ENCODE measurements at regions not wholly inside any gene's neighbourhood (a gene's known extent, or its start where the extent isn't known, plus 50 kb on each side); places are given as distances from the start of the nearest gene placed in this dataset.

GRCh38 chr14:99072956-99073355, 199.0 kb downstream of the BCL11B start:
- no peaks in the 10 kb centered on the region for H3K9me3 ChIP-seq (replicated peaks)
- no peak for DNase-seq
- no peaks in the 10 kb centered on the region for H3K36me3 ChIP-seq
- no peaks in the 10 kb centered on the region for H3K27me3 ChIP-seq
- H3K4me3 ChIP-seq = no peak overlapping the region
- no peak overlapping the region for H3K27ac ChIP-seq
- no peaks in the 10 kb centered on the region for H3K4me1 ChIP-seq

DNA sequence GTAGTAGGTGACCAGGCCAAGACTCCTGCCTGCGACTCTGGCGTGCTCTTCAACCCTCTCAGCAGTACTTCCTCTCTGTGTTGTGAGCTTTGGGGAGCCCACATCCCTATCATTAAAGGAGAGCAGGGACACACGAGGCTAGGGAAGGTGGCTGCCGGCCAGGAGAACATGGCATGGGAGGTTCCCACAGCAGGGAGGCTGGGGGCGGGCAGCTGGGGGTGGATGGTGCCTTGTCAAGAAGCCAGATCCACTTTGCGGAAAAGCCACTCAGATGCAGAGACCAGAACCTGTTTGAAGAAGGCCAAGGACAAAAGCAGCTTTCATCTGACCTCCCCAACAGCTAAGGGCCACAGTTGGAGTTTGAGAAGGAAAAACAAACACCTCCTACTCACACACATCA, 198.6 kb downstream of the BCL11B start:
- no peaks in the 10 kb centered on the region for H3K36me3 ChIP-seq
- no peak overlapping the region for H3K27ac ChIP-seq
- no peak for DNase-seq
- H3K4me1 ChIP-seq = no peaks in the 10 kb centered on the region
- H3K27me3 ChIP-seq = no peaks in the 10 kb centered on the region
- H3K4me3 ChIP-seq = no peak overlapping the region
- H3K9me3 ChIP-seq (replicated peaks) = no peaks in the 10 kb centered on the region

DNA sequence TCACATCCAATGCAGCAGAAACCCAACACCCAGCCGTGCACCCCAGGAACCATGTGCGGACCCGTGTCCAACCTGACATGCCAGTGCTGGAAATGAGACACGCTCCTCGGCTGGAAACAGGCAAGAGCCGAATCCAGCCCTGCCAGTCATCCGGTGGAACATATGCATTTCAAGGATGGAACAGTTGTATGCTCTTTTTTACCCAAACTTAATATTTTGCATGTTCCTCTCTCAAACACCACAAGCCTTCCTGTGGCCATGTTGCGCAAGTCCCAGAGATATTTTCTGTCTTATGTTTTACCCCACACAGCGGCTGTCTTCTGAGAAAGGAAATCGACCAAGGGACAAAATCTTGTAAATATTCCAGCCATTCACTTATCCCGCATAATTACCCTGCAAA, 196.9 kb downstream of the BCL11B start:
- Histone ChIP-seq H3K4me1 (no peaks in the 10 kb centered on the region), H3K36me3 (no peaks in the 10 kb centered on the region), H3K27me3 (no peaks in the 10 kb centered on the region), H3K4me3 (no peak overlapping the region), H3K27ac (no peak overlapping the region), H3K9me3 (replicated peaks) (no peaks in the 10 kb centered on the region)
- DNase-seq = no peak

DNA sequence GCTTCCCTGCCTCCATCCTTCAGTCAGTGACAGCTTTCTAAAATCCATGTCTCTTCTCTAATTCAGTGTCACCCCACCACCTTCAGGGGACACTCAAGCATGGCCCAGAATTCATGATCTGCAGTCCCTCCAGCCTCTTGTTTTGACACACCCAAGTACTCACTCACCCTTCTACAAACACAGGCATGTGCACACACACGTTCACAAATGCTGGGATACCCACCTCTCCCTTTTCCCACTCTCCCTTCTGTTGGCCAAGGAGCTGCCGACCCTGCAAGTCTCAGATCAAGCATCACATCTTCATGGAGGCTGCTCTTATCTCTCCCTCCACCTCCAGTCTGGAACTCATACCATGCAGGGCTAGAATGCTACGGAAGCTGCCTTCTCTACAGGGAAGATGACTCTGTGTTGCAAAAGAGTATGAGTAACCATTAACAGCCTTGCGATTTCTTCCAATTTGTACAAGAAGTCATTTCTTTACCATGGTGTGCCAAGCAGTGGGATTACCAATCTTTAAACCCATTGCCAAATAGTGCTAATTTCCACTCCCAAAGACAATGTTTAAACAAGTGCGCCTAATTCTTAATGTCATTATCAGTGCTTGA, 196.1 kb downstream of the BCL11B start:
- Histone ChIP-seq H3K9me3 (replicated peaks) (no peaks in the 10 kb centered on the region), H3K4me3 (no peak overlapping the region), H3K27ac (no peak overlapping the region), H3K4me1 (no peaks in the 10 kb centered on the region), H3K36me3 (no peaks in the 10 kb centered on the region), H3K27me3 (no peaks in the 10 kb centered on the region)
- no peak for DNase-seq

DNA sequence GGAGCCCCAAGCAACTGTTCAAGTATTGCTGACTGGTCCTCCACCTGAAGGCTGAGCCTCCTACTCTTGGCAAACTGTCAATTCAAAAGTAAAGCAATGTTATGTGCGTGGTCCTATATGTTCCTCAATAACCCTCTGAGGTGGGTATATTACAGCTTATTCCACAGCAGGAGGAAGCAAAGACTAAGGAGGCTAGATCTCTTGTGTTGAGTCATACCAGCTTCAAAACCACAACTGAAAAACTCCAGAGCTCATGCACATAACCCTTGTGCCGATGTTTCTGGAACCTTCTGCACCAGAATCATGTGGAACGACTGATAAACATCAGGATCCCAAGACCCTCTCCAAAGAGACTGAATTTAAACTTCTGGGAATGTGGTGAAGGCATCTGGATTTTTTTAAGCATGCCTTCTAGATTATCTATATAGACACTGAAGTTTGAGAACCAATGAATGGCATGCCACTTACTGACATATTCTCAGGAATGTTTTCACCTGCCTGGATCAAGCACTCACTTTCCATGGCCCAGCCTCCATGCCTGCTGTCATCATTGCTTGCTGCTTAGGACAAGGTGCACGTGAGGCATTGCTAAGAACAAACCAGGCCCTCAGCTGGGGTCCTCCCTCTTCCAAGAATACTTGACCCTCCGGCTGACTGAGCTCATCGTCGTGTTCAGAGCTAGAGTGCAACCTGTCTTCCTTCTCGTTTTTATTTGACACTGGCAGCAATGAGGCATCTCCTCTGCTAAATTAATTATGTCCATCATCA, 194.7 kb downstream of the BCL11B start:
- Histone ChIP-seq H3K27me3 (no peaks in the 10 kb centered on the region), H3K27ac (no peak overlapping the region), H3K4me1 (no peaks in the 10 kb centered on the region), H3K36me3 (no peaks in the 10 kb centered on the region), H3K4me3 (no peak overlapping the region), H3K9me3 (replicated peaks) (no peaks in the 10 kb centered on the region)
- no peak for DNase-seq

GRCh38 chr14:99077844-99078236, 194.2 kb downstream of the BCL11B start:
- Histone ChIP-seq H3K27ac (no peak overlapping the region), H3K36me3 (no peaks in the 10 kb centered on the region), H3K4me3 (no peak overlapping the region), H3K27me3 (no peaks in the 10 kb centered on the region), H3K4me1 (no peaks in the 10 kb centered on the region), H3K9me3 (replicated peaks) (no peaks in the 10 kb centered on the region)
- DNase-seq = no peak

DNA sequence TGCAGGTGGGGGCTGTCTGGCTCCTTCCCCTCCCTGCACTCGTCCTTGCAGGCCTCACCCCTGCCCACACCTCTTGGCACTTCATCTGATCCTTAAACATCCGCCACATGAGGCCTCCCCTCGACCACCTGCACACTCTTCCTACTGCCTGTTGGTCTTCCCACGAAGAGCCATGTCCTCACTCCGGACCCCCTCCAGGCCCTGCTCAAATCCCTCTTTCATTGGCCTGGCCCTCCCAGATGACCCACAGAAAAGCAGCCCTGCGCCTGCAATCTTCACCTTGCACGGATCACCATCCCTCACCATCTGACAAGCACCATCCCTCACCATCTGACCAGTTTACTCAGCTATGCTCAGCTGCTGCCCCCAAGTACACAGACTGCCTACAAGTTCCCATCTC, 193.6 kb downstream of the BCL11B start:
- H3K27me3 ChIP-seq = no peaks in the 10 kb centered on the region
- H3K4me1 ChIP-seq = no peaks in the 10 kb centered on the region
- H3K4me3 ChIP-seq = no peak overlapping the region
- no peak for DNase-seq
- no peaks in the 10 kb centered on the region for H3K36me3 ChIP-seq
- no peaks in the 10 kb centered on the region for H3K9me3 ChIP-seq (replicated peaks)
- H3K27ac ChIP-seq = no peak overlapping the region

GRCh38 chr14:99079061-99079727, 192.8 kb downstream of the BCL11B start:
- Histone ChIP-seq H3K27ac (no peak overlapping the region), H3K27me3 (no peaks in the 10 kb centered on the region), H3K9me3 (replicated peaks) (no peaks in the 10 kb centered on the region), H3K4me1 (no peaks in the 10 kb centered on the region), H3K36me3 (no peaks in the 10 kb centered on the region), H3K4me3 (no peak overlapping the region)
- DNase-seq = no peak

DNA sequence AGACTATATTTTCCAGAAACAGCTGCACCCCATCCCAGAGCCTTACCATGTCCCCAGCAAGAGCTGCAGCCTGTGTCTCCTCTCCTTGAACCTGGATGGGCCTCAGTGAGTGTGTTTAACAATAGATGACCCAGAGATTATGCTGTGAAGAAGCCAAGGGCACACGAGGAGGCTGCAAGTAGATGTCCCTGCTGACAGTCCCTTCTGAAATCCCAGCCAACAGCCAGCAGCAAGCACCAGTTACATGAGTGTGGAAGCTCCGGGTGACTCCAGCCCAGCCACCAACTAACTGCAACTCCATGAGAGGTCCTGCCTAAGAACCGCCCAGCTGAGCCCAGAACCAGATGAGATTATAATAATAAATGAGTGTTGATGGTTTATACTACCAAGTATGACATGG, 191.7 kb downstream of the BCL11B start:
- no peaks in the 10 kb centered on the region for H3K9me3 ChIP-seq (replicated peaks)
- no peak overlapping the region for H3K27ac ChIP-seq
- no peak for DNase-seq
- H3K4me3 ChIP-seq = no peak overlapping the region
- no peaks in the 10 kb centered on the region for H3K27me3 ChIP-seq
- no peaks in the 10 kb centered on the region for H3K36me3 ChIP-seq
- H3K4me1 ChIP-seq = no peaks in the 10 kb centered on the region

GRCh38 chr14:99081156-99081765, 190.7 kb downstream of the BCL11B start:
- Histone ChIP-seq H3K9me3 (replicated peaks) (no peaks in the 10 kb centered on the region), H3K27me3 (no peaks in the 10 kb centered on the region), H3K36me3 (no peaks in the 10 kb centered on the region), H3K4me1 (no peaks in the 10 kb centered on the region), H3K4me3 (no peak overlapping the region), H3K27ac (no peak overlapping the region)
- DNase-seq = no peak

GRCh38 chr14:99081880-99082279, 190.1 kb downstream of the BCL11B start:
- Histone ChIP-seq H3K27ac (no peak overlapping the region), H3K4me1 (no peaks in the 10 kb centered on the region), H3K36me3 (no peaks in the 10 kb centered on the region), H3K9me3 (replicated peaks) (no peaks in the 10 kb centered on the region), H3K4me3 (no peak overlapping the region), H3K27me3 (no peaks in the 10 kb centered on the region)
- no peak for DNase-seq

- Histone ChIP-seq H3K4me3 (no peak overlapping the region), H3K9me3 (replicated peaks) (no peaks in the 10 kb centered on the region), H3K4me1 (peaks cover 11% of the 10 kb centered on the region), H3K27me3 (no peaks in the 10 kb centered on the region), H3K27ac (peak overlapping the region; percentile 85), H3K36me3 (no peaks in the 10 kb centered on the region)
- peak; percentile 87 to 91 for DNase-seq
Measured at GRCh38 chr14:99093532-99094517, 178.2 kb downstream of the BCL11B start.

DNA sequence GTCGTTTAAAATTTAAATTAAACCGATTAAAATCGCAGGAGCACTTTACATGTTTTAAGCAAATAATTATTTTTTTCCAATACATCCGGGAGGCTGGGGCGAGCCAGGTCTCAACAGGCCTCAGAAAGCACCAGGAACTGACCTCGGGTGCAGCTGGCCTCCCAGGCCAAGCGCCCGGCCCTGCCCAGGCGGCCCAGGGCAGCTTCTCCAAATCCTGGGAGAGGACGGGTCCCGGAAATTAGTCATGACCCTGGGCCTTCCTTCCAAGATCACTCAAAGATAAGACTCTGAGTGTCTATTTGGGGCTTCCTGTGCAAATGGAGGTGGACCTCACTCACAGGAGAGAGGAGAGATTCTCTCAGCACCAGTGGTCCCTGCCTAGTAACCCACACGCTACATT, 177.1 kb downstream of the BCL11B start:
- Histone ChIP-seq H3K4me1 (peaks cover 11% of the 10 kb centered on the region), H3K4me3 (no peak overlapping the region), H3K27me3 (no peaks in the 10 kb centered on the region), H3K27ac (no peak overlapping the region), H3K9me3 (replicated peaks) (no peaks in the 10 kb centered on the region), H3K36me3 (no peaks in the 10 kb centered on the region)
- DNase-seq = no peak

- no peaks in the 10 kb centered on the region for H3K9me3 ChIP-seq (replicated peaks)
- H3K4me3 ChIP-seq = no peak overlapping the region
- peaks cover 11% of the 10 kb centered on the region for H3K4me1 ChIP-seq
- no peak overlapping the region for H3K27ac ChIP-seq
- DNase-seq = no peak
- H3K36me3 ChIP-seq = no peaks in the 10 kb centered on the region
- no peaks in the 10 kb centered on the region for H3K27me3 ChIP-seq
Measured at GRCh38 chr14:99095369-99095768, 176.6 kb downstream of the BCL11B start.
